ENCODE measurements at regions not wholly inside any gene's neighbourhood (a gene's known extent, or its start where the extent isn't known, plus 50 kb on each side); places are given as distances from the start of the nearest gene placed in this dataset.
A peak's percentile ranks its signal among the peaks of the same experiment; 100 is the strongest.

DNA sequence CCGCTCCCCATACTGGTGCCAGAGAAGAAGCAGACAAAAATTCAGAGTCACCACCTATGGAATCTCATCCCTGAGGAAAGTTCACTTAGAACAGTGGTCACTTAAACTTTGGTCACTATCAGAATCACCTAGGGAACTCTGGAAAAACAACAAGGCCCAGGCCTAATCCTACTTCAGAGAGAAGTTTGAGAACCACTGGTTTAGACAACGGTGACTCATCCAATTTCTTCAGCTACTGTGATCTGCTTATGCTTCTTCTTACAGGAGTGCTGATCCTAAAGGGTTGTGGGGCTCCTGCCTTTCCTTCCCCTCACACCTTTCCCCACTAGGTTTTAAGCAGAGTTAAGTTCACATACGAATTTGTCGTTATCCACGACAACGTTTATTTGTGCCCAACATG is 194.7 kb upstream of the KLF4 start:
- H3K9me3 ChIP-seq = no peaks in the 10 kb centered on the region
- H3K4me3 ChIP-seq = no peak overlapping the region
- TF ChIP-seq, protein P1, sequence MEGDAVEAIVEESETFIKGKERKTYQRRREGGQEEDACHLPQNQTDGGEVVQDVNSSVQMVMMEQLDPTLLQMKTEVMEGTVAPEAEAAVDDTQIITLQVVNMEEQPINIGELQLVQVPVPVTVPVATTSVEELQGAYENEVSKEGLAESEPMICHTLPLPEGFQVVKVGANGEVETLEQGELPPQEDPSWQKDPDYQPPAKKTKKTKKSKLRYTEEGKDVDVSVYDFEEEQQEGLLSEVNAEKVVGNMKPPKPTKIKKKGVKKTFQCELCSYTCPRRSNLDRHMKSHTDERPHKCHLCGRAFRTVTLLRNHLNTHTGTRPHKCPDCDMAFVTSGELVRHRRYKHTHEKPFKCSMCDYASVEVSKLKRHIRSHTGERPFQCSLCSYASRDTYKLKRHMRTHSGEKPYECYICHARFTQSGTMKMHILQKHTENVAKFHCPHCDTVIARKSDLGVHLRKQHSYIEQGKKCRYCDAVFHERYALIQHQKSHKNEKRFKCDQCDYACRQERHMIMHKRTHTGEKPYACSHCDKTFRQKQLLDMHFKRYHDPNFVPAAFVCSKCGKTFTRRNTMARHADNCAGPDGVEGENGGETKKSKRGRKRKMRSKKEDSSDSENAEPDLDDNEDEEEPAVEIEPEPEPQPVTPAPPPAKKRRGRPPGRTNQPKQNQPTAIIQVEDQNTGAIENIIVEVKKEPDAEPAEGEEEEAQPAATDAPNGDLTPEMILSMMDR (IDR thresholded peaks at IDR 0.05) = no peak
- TF ChIP-seq POLR2A (IDR thresholded peaks at IDR 0.05) = no peak
- peaks cover 0 to 7% (median 0%) of the 10 kb centered on the region in 3 donors for H3K4me1 ChIP-seq
- H3K36me3 ChIP-seq = no peaks in the 10 kb centered on the region
- H3K27me3 ChIP-seq = no peaks in the 10 kb centered on the region
- DNase-seq = no peak
- intact Hi-C loops (cut with DNase I) = no loop called here
- WGBS, 2 donors = 80 to 87% methylated on average over 5 to 6 of the region's 6 CpGs
- peak overlapping the region in 1 of 4 donors; percentile 49 for H3K27ac ChIP-seq

DNA sequence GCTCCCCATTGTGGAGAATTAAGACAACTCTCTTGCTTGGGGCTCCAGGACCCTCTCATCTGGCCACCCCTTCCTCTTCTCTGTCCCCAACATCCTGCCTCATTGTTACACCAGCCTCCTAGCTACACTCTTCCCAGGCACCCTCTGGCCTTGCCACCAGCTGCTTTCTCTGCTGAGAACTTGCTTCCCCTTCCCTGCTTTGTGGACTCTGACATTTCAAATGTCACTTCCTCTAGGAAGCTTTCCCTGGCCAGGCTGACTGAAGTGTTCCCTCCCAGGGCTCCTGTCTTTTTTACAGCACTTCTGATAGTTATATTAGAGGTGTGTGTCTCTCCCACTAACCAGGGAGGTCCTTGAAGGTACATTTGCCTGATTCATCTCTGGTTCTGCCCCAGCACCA is 194.0 kb upstream of the KLF4 start:
- H3K4me1 ChIP-seq = peaks cover 0 to 7% (median 0%) of the 10 kb centered on the region in 3 donors
- no peaks in the 10 kb centered on the region for H3K9me3 ChIP-seq
- no peaks in the 10 kb centered on the region for H3K27me3 ChIP-seq
- no peak overlapping the region for H3K4me3 ChIP-seq
- no peaks in the 10 kb centered on the region for H3K36me3 ChIP-seq
- intact Hi-C loops (cut with DNase I) = no loop called here
- H3K27ac ChIP-seq = peak overlapping the region in 1 of 4 donors; percentile 49
- TF ChIP-seq, protein P1 (IDR thresholded peaks at IDR 0.05) = no peak
- no peak for TF ChIP-seq POLR2A (IDR thresholded peaks at IDR 0.05)
- no peak for DNase-seq

DNA sequence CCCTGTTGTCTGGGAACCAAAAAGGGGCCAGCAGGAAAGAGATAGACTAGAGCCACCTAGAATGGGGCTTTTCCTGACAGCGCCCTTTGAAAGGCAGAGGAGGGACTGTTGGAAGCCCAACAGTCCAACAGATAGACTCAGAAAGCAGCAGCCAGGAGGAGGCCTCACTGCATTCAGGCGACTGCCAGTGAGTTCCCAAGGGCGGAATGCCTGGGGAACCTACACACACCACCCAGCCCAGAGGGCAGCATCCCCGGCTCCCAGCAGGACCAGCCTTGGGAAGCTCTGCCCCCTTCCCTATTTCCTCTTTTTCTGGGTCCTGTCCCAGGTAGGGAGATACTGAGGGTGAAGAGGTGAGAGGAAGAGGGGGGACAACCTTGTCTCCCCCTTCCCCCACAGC is 192.4 kb upstream of the KLF4 start:
- intact Hi-C loops (cut with DNase I) = no loop called here
- no peaks in the 10 kb centered on the region for H3K36me3 ChIP-seq
- DNase-seq = no peak
- 94 to 95% methylated on average over 2 to 3 of the region's 4 CpGs for WGBS, 2 donors
- TF ChIP-seq POLR2A (IDR thresholded peaks at IDR 0.05) = no peak
- TF ChIP-seq, protein P1 (IDR thresholded peaks at IDR 0.05) = no peak
- H3K9me3 ChIP-seq = no peaks in the 10 kb centered on the region
- no peaks in the 10 kb centered on the region for H3K27me3 ChIP-seq
- no peak overlapping the region for H3K4me3 ChIP-seq
- no peak overlapping the region for H3K27ac ChIP-seq
- peaks cover 0 to 7% (median 0%) of the 10 kb centered on the region in 3 donors for H3K4me1 ChIP-seq

DNA sequence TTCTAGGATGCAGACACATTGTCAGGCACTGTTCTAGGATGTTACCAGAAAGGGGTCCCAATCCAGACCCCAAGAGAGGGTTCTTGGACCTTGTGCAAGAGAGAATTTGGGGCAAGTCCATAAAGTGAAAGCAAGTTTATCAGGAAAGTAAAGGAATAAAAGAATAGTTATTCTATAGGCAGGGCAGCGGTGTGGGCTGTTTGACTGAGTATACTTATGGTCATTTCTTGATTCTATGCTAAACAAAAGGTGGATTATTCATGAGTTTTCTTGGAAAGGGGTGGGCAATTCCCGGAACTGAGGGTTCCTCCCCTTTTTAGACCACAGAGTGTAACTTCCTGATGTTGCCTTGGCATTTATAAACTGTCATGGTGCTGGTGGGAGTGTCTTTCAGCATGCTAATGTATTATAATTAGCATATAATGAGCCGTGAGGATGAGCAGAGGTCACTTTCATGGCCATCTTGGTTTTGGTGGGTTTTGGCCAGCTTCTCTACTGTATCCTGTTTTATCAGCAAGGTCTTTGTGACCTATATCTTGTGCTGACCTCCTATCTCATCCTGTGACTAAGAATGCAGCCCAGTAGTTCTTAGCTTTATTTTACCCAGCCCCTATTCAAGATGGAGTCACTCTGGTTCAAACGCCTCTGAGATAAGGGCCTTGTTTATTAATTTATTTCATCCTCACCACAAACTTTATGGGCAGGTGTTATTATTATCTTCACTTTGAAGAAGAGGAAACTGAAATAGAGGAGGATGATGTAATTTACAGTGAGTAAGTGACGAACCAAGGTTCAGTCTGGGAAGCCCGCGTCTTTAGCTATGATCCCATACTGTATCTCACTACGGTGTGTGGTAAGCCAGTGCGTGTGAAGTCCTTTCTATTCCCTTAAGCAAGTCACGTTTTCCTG is 186.0 kb upstream of the KLF4 start:
- Histone ChIP-seq H3K27me3 (no peaks in the 10 kb centered on the region), H3K9me3 (no peaks in the 10 kb centered on the region), H3K4me3 (no peak overlapping the region), H3K27ac (peak overlapping the region in 1 of 4 donors; percentile 23), H3K4me1 (no peaks in the 10 kb centered on the region), H3K36me3 (no peaks in the 10 kb centered on the region)
- intact Hi-C loops (cut with DNase I) = no loop called here
- DNase-seq = no peak
- TF ChIP-seq, protein P1 (IDR thresholded peaks at IDR 0.05) = no peak
- no peak for TF ChIP-seq POLR2A (IDR thresholded peaks at IDR 0.05)
- 65 to 66% methylated on average over 10 of the region's 10 CpGs for WGBS, 2 donors

DNA sequence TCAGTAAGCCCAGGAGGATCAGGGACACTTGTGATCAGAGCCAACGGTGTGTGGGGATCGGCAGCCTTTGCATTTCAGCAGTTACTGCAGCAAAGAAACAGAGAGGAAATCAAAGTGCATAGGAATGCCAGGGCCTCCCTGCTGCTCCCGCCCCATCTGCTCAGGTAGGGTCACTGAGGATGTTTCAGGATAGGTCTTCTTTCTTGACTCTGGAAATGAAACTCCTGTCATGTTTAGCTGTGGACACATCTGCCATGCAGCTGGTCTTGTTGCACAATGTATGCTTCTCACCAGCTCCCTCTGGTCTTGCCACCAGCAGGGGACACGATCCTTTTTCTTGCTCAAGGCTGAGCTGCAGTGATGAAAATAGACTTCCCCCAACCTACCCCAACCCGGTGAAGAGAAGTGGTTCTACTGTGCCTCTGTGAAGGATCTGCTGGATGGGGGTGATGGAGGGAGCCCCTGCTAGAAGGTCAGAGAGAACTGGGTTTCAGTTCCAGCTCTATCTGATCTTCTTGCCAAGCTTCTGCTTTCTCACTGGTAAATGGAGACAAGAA is 185.2 kb upstream of the KLF4 start:
- WGBS, 2 donors = 77 to 89% methylated on average over 3 of the region's 5 CpGs
- no peak overlapping the region for H3K4me3 ChIP-seq
- H3K36me3 ChIP-seq = no peaks in the 10 kb centered on the region
- DNase-seq = no peak
- H3K4me1 ChIP-seq = no peaks in the 10 kb centered on the region
- intact Hi-C loops (cut with DNase I) = no loop called here
- H3K27ac ChIP-seq = peak overlapping the region in 1 of 4 donors; percentile 14
- no peaks in the 10 kb centered on the region for H3K9me3 ChIP-seq
- H3K27me3 ChIP-seq = no peaks in the 10 kb centered on the region
- TF ChIP-seq, protein P1 (IDR thresholded peaks at IDR 0.05) = no peak
- no peak for TF ChIP-seq POLR2A (IDR thresholded peaks at IDR 0.05)
